B cell (primary cell): ENCODE measurements at regions not wholly inside any gene's neighbourhood (a gene's known extent, or its start where the extent isn't known, plus 50 kb on each side); places are given as distances from the start of the nearest gene placed in this dataset.

ENCODE experiments used
- ATAC-seq: fragments of 200-7000 bp; cut with Tn5 transposase; one replicate; pipeline ENCODE4 v1.10.0; 2021; ENCODE audit warnings: low read depth, mild to moderate bottlenecking, moderate number of reproducible peaks, moderate library complexity
- CTCF ChIA-PET: fragments of 350-600 bp; sonication (Branson Sonifier 250); formaldehyde crosslinking; loops from one replicate; lab custom pipeline; 2021; ENCODE audit warnings: antibody characterized with exemption, inconsistent platforms; lab: Charles Lee
- POLR2A ChIA-PET: fragments of 350-600 bp; sonication (Branson Sonifier 250); formaldehyde crosslinking; loops from one replicate; lab custom pipeline; 2021; ENCODE audit warnings: antibody characterized with exemption; lab: Charles Lee
- DNase-seq: peaks from one replicate; pipeline ENCODE4 v3.0.0; 2013
- H2AFZ ChIP-seq: 2 replicates; pipeline ENCODE4 v1.6.1; 2012; ENCODE audit warnings: mild to moderate bottlenecking, low read depth, low read length; ENCODE audit not compliant: insufficient read depth, poor library complexity, severe bottlenecking
- H3K27ac ChIP-seq, 2 donors: 1 replicate in 1 of 2; 2 replicates in 1 of 2; pipeline ENCODE4 v1.5.1; 2012 to 2013; ENCODE audit warnings: low read length in 2 of 2, mild to moderate bottlenecking in 2 of 2, moderate library complexity in 1 of 2
- H3K27me3 ChIP-seq, 4 experiments: fragments of 200-600 bp in 1 of 4; sonication (generic) in 1 of 4; replicated peaks in 1 of 4; 1 replicate in 2 of 4; 2 replicates in 2 of 4; pipeline versions ENCODE4 v1.6.1 to v1.7.0; 2013 to 2016; ENCODE audit warnings: low read length in 3 of 4, mild to moderate bottlenecking in 2 of 4, mixed read lengths in 1 of 4, moderate library complexity in 1 of 4; ENCODE audit not compliant: insufficient read depth in 4 of 4, control insufficient read depth in 3 of 4; ENCODE audit errors: control extremely low read depth in 1 of 4
- H3K36me3 ChIP-seq, 2 experiments: replicated peaks in 1 of 2; 1 replicate in 1 of 2; 2 replicates in 1 of 2; pipeline versions ENCODE4 v1.6.1 to v1.7.1; 2013; ENCODE audit warnings: low read length in 1 of 2; ENCODE audit not compliant: insufficient read depth in 2 of 2, control insufficient read depth in 1 of 2; ENCODE audit errors: control extremely low read depth in 1 of 2, extremely low read depth in 1 of 2
- H3K4me1 ChIP-seq, 2 donors: fragments of 200-600 bp in 1 of 2; sonication (generic) in 1 of 2; 1 replicate in 1 of 2; 2 replicates in 1 of 2; pipeline versions ENCODE4 v1.5.1 to v1.6.1; 2013 to 2017; ENCODE audit warnings: low read length in 2 of 2; ENCODE audit not compliant: control insufficient read depth in 2 of 2, insufficient read depth in 2 of 2
- H3K4me2 ChIP-seq: replicated peaks from 2 replicates; pipeline ENCODE3; 2012; ENCODE audit warnings: mild to moderate bottlenecking, low read depth, low read length; ENCODE audit not compliant: poor library complexity, severe bottlenecking
- H3K4me3 ChIP-seq, 5 experiments: fragments of 200-600 bp in 1 of 5; sonication (generic) in 1 of 5; 1 replicate in 3 of 5; 2 replicates in 2 of 5; pipeline versions ENCODE4 v1.5.1 to v1.7.0; 2011 to 2016; ENCODE audit warnings: low read length in 4 of 5, mild to moderate bottlenecking in 4 of 5, low read depth in 2 of 5, control low read depth in 1 of 5, moderate library complexity in 1 of 5; ENCODE audit not compliant: insufficient read depth in 1 of 5; ENCODE audit errors: control extremely low read depth in 1 of 5, extremely low read depth in 1 of 5
- H3K79me2 ChIP-seq: fragments of 200-600 bp; sonication (generic); one replicate; pipeline ENCODE4 v1.6.0; 2016; ENCODE audit warnings: low read length; ENCODE audit not compliant: control insufficient read depth, insufficient read depth
- H3K9ac ChIP-seq: fragments of 200-600 bp; sonication (generic); 2 replicates; pipeline ENCODE4 v1.6.1; 2017; ENCODE audit warnings: mild to moderate bottlenecking, low read length, moderate library complexity
- H3K9me3 ChIP-seq, 3 donors: one replicate each; pipeline versions ENCODE4 v1.6.1 to v1.7.1; 2013; ENCODE audit warnings: low read length in 2 of 3; ENCODE audit not compliant: control insufficient read depth in 2 of 3, insufficient read depth in 1 of 3; ENCODE audit errors: control extremely low read depth in 1 of 3
- H4K20me1 ChIP-seq: 2 replicates; pipeline ENCODE4 v1.6.0; 2012; ENCODE audit warnings: mild to moderate bottlenecking, low read length; ENCODE audit not compliant: insufficient read depth, control insufficient read depth, poor library complexity, severe bottlenecking
- H3K27ac Mint-ChIP-seq: one replicate; pipeline ENCODE4 v1.8.0; 2021; ENCODE audit warnings: mixed read lengths
- H3K27me3 Mint-ChIP-seq: one replicate; pipeline ENCODE4 v1.8.0; 2021; ENCODE audit warnings: mixed read lengths
- H3K4me1 Mint-ChIP-seq: one replicate; pipeline ENCODE4 v1.8.0; 2021; ENCODE audit warnings: mixed read lengths
- H3K4me3 Mint-ChIP-seq: one replicate; pipeline ENCODE4 v1.8.0; 2021; ENCODE audit warnings: mixed read lengths
- H3K9me3 Mint-ChIP-seq: one replicate; pipeline ENCODE4 v1.8.0; 2022; ENCODE audit warnings: mixed read lengths; ENCODE audit not compliant: insufficient read depth
- CTCF ChIP-seq: fragments of 200-600 bp; IDR thresholded peaks from one replicate; pipeline ENCODE4 v1.8.0; 2022; ENCODE audit warnings: antibody characterized with exemption, mild to moderate bottlenecking
- EZH2 ChIP-seq: IDR thresholded peaks from 2 replicates; pipeline ENCODE4 v1.6.1; 2012; ENCODE audit warnings: borderline replicate concordance, low read depth, mild to moderate bottlenecking, moderate library complexity, low read length; ENCODE audit not compliant: insufficient read depth, poor library complexity, severe bottlenecking
- WGBS: methylation state at CpG from one replicate; pipeline ENCODE4 v1.1.5; 2013; ENCODE audit warnings: missing lambda C conversion rate; ENCODE audit not compliant: insufficient coverage; 5-methylcytosine and 5-hydroxymethylcytosine counted together
- intact Hi-C: fragments of 100-400 bp; cut with micrococcal nuclease; formaldehyde crosslinking; loops from one replicate; pipeline ENCODE4 v1.10.0; 2022

GRCh38 chr11:116333001-116333535 is 439.7 kb downstream of the BUD13 start:
- Histone ChIP-seq H3K4me3 (no peak overlapping the region), H3K4me1 (no peaks in the 10 kb centered on the region), H3K9ac (no peak overlapping the region), H3K27me3 (peaks cover 0 to 2% (median 0%) of the 10 kb centered on the region in 4 experiments), H3K9me3 (peaks cover 0 to 14% (median 4%) of the 10 kb centered on the region in 3 donors), H3K4me2 (no peak overlapping the region), H3K79me2 (no peaks in the 10 kb centered on the region), H3K27ac (no peak overlapping the region), H2AFZ (no peak overlapping the region), H4K20me1 (no peaks in the 10 kb centered on the region), H3K36me3 (no peaks in the 10 kb centered on the region)
- H3K9me3 Mint-ChIP-seq: peaks cover 3% of the 10 kb centered on the region
- DNase-seq (no peak), ATAC-seq (no peak)
- ChIA-PET POLR2A (no interaction called here), CTCF (no interaction called here)
- 70% methylated on average over 2 of the region's 3 CpGs for WGBS
- intact Hi-C loops: no loop called here
- H3K4me3 Mint-ChIP-seq: no peak overlapping the region
- TF ChIP-seq CTCF: no peak
- TF ChIP-seq EZH2: no peak
- peaks cover 15% of the 10 kb centered on the region for H3K27me3 Mint-ChIP-seq
- H3K27ac Mint-ChIP-seq: no peak overlapping the region
- H3K4me1 Mint-ChIP-seq: no peaks in the 10 kb centered on the region

GRCh38 chr11:116332391-116332790 is 440.4 kb downstream of the BUD13 start:
- ChIA-PET POLR2A (no interaction called here), CTCF (no interaction called here)
- H3K9ac ChIP-seq: no peak overlapping the region
- H3K4me3 ChIP-seq: no peak overlapping the region
- no peak overlapping the region for H3K4me3 Mint-ChIP-seq
- no peak overlapping the region for H3K27ac Mint-ChIP-seq
- H3K36me3 ChIP-seq: no peaks in the 10 kb centered on the region
- no peak overlapping the region for H3K27ac ChIP-seq
- H3K9me3 Mint-ChIP-seq: no peaks in the 10 kb centered on the region
- TF ChIP-seq EZH2 (no peak), CTCF (no peak)
- H3K4me1 ChIP-seq: no peaks in the 10 kb centered on the region
- H3K4me1 Mint-ChIP-seq: no peaks in the 10 kb centered on the region
- peaks cover 0 to 2% (median 0%) of the 10 kb centered on the region in 4 experiments for H3K27me3 ChIP-seq
- H3K27me3 Mint-ChIP-seq: peaks cover 15% of the 10 kb centered on the region
- H2AFZ ChIP-seq: no peak overlapping the region
- H3K79me2 ChIP-seq: no peaks in the 10 kb centered on the region
- DNase-seq (no peak), ATAC-seq (no peak)
- intact Hi-C loops: no loop called here
- peaks cover 0 to 14% (median 4%) of the 10 kb centered on the region in 3 donors for H3K9me3 ChIP-seq
- H4K20me1 ChIP-seq: no peaks in the 10 kb centered on the region
- no peak overlapping the region for H3K4me2 ChIP-seq
- 88% methylated on average over 1 of the region's 8 CpGs for WGBS
